GM19043 (cell line): ENCODE measurements at regions not wholly inside any gene's neighbourhood (a gene's known extent, or its start where the extent isn't known, plus 50 kb on each side); places are given as distances from the start of the nearest gene placed in this dataset.
A peak's percentile ranks its signal among the peaks of the same experiment; 100 is the strongest.
"Not testable (repeated sequence)": the region's sequence is repeated elsewhere in the genome, so short reads cannot be mapped to it uniquely, and the experiment has no call there.

Experiments used
- ATAC-seq: cut with Tn5 transposase; IDR thresholded peaks from one replicate; pipeline ENCODE4 v1.9.1; 2021; ENCODE audit warnings: low read depth; ENCODE audit not compliant: unreplicated experiment

- ATAC-seq, result no peak
Measured at GRCh38 chr7:152544481-152544927, 108.7 kb upstream of the KMT2C start.

- no peak for ATAC-seq
Measured at GRCh38 chr7:152543799-152544198, 108.0 kb upstream of the KMT2C start.

- ATAC-seq, result no peak
Measured at GRCh38 chr7:152541892-152542291, 106.1 kb upstream of the KMT2C start.

GRCh38 chr7:152539190-152539495 lies 103.3 kb upstream of the KMT2C start:
- not testable (repeated sequence) for ATAC-seq

GRCh38 chr7:152538346-152539189 lies 102.8 kb upstream of the KMT2C start:
- ATAC-seq, result not testable (repeated sequence)

GRCh38 chr7:152537639-152538038 lies 101.8 kb upstream of the KMT2C start:
- ATAC-seq, result no peak

GRCh38 chr7:152528612-152529011 lies 92.8 kb upstream of the KMT2C start:
- ATAC-seq, result no peak

GRCh38 chr7:152527610-152528032 lies 91.8 kb upstream of the KMT2C start:
- no peak for ATAC-seq

GRCh38 chr7:152523916-152524315 lies 88.1 kb upstream of the KMT2C start:
- ATAC-seq, result no peak

GRCh38 chr7:152522571-152523067 lies 86.8 kb upstream of the KMT2C start:
- ATAC-seq, result no peak

GRCh38 chr7:152521420-152522337 lies 85.9 kb upstream of the KMT2C start:
- no peak for ATAC-seq

- no peak for ATAC-seq
Measured at GRCh38 chr7:152520861-152521302, 85.1 kb upstream of the KMT2C start.

GRCh38 chr7:152519290-152519689 lies 83.5 kb upstream of the KMT2C start:
- no peak for ATAC-seq

GRCh38 chr7:152516216-152516615 lies 80.4 kb upstream of the KMT2C start:
- ATAC-seq, result no peak

GRCh38 chr7:152515266-152515950 lies 79.6 kb upstream of the KMT2C start:
- not testable (repeated sequence) for ATAC-seq

- ATAC-seq, result no peak
Measured at GRCh38 chr7:152514771-152515105, 78.9 kb upstream of the KMT2C start.

- no peak for ATAC-seq
Measured at GRCh38 chr7:152513861-152514770, 78.3 kb upstream of the KMT2C start.

GRCh38 chr7:152512706-152513105 lies 76.9 kb upstream of the KMT2C start:
- peak; percentile 78 for ATAC-seq

GRCh38 chr7:152511736-152512135 lies 75.9 kb upstream of the KMT2C start:
- no peak for ATAC-seq

GRCh38 chr7:152508701-152509100 lies 72.9 kb upstream of the KMT2C start:
- no peak for ATAC-seq
